SU-DHL-6 (cell line): ENCODE measurements at regions not wholly inside any gene's neighbourhood (a gene's known extent, or its start where the extent isn't known, plus 50 kb on each side); places are given as distances from the start of the nearest gene placed in this dataset.
"Not testable (repeated sequence)": the region's sequence is repeated elsewhere in the genome, so short reads cannot be mapped to it uniquely, and the experiment has no call there.

Experiments
- H2AFZ ChIP-seq: fragments of 200-600 bp; sonication (generic); 2 replicates; pipeline ENCODE4 v1.6.1; 2014; ENCODE audit warnings: low read depth, mild to moderate bottlenecking, moderate library complexity, mixed read lengths, antibody characterized with exemption, low read length; ENCODE audit not compliant: severe bottlenecking
- H3F3A ChIP-seq: fragments of 200-600 bp; shearing (Covaris generic); 2 replicates; pipeline ENCODE4 v1.6.0; 2016; ENCODE audit warnings: antibody characterized with exemption, mild to moderate bottlenecking; ENCODE audit not compliant: insufficient read depth
- H3K27ac ChIP-seq: fragments of 200-600 bp; sonication (generic); 2 replicates; pipeline ENCODE4 v1.5.1; 2016; ENCODE audit warnings: low read depth, mild to moderate bottlenecking, low read length, moderate library complexity, mixed read lengths
- H3K27me3 ChIP-seq: fragments of 200-600 bp; sonication (generic), shearing (Covaris generic); 2 replicates; pipeline ENCODE4 v1.6.0; 2014; ENCODE audit warnings: mild to moderate bottlenecking, low read length
- H3K36me3 ChIP-seq: fragments of 200-600 bp; sonication (generic); 2 replicates; pipeline ENCODE4 v1.6.1; 2014; ENCODE audit warnings: mild to moderate bottlenecking, low read length, mixed read lengths
- H3K4me2 ChIP-seq: fragments of 300-600, 200-600 bp; shearing (Covaris generic), sonication (generic); 2 replicates; pipeline ENCODE4 v1.6.0; 2014; ENCODE audit warnings: low read length, low read depth, mild to moderate bottlenecking; ENCODE audit not compliant: poor library complexity, severe bottlenecking
- H3K4me3 ChIP-seq: fragments of 200-600 bp; sonication (generic); 2 replicates; pipeline ENCODE4 v1.5.1; 2014; ENCODE audit warnings: antibody characterized with exemption, low read length, mild to moderate bottlenecking, mixed read lengths; ENCODE audit not compliant: insufficient read depth, poor library complexity, severe bottlenecking
- H3K79me2 ChIP-seq: fragments of 200-600 bp; sonication (generic); 2 replicates; pipeline ENCODE4 v1.6.1; 2014; ENCODE audit warnings: mild to moderate bottlenecking, low read length, moderate library complexity; ENCODE audit not compliant: insufficient read depth
- H3K9ac ChIP-seq: fragments of 200-600 bp; sonication (generic); 2 replicates; pipeline ENCODE4 v1.7.0; 2014; ENCODE audit warnings: mild to moderate bottlenecking, low read length
- H3K9me2 ChIP-seq: fragments of 200-600 bp; sonication (generic); replicated peaks from 2 replicates; pipeline ENCODE4 v1.6.1; 2014; ENCODE audit warnings: low read length; ENCODE audit not compliant: insufficient read depth
- H3K9me3 ChIP-seq: fragments of 200-600 bp; sonication (generic); 2 replicates; pipeline ENCODE4 v1.6.1; 2014; ENCODE audit warnings: low read length, mixed read lengths; ENCODE audit not compliant: insufficient read depth
- H4K20me1 ChIP-seq: fragments of 200-600 bp; sonication (generic); 2 replicates; pipeline ENCODE4 v1.6.1; 2014; ENCODE audit warnings: low read depth, mild to moderate bottlenecking, antibody characterized with exemption, low read length, moderate library complexity, mixed read lengths
- CTCF ChIP-seq: fragments of 200-600 bp; sonication (generic); IDR thresholded peaks from one replicate; pipeline ENCODE4 v1.5.1; 2017; ENCODE audit warnings: antibody characterized with exemption, mild to moderate bottlenecking, low read length, moderate library complexity; ENCODE audit not compliant: insufficient read depth, poor library complexity, severe bottlenecking
- EZH2phosphoT487 ChIP-seq: fragments of 200-600 bp; sonication (generic), shearing (Covaris generic); conservative IDR thresholded peaks from 2 replicates; pipeline ENCODE4 v1.6.1; 2018; ENCODE audit warnings: mild to moderate bottlenecking, antibody characterized with exemption, low read length, moderate library complexity, mixed read lengths

- Histone ChIP-seq H3K27me3 (no peaks in the 10 kb centered on the region), H3K79me2 (no peaks in the 10 kb centered on the region), H3K4me2 (no peak overlapping the region), H2AFZ (no peak overlapping the region), H3K9me3 (no peaks in the 10 kb centered on the region), H3F3A (no peaks in the 10 kb centered on the region), H3K27ac (no peak overlapping the region), H3K4me3 (no peak overlapping the region), H4K20me1 (no peaks in the 10 kb centered on the region), H3K9ac (no peak overlapping the region), H3K9me2 (no peaks in the 10 kb centered on the region), H3K36me3 (no peaks in the 10 kb centered on the region; the same call in 1 of the 2 replicates)
- no peak for TF ChIP-seq CTCF
- TF ChIP-seq EZH2phosphoT487: no peak
These were observed 284.9 kb upstream of the VWC2 start for GRCh38 chr7:49488573-49488972.

GRCh38 chr7:49497471-49497870 is 276.0 kb upstream of the VWC2 start:
- no peak overlapping the region for H2AFZ ChIP-seq
- H4K20me1 ChIP-seq: 0 out of 2 replicates have a peak, but pooled peaks cover 4% of the 10 kb centered on the region
- H3K27me3 ChIP-seq: no peaks in the 10 kb centered on the region
- no peaks in the 10 kb centered on the region for H3K9me2 ChIP-seq
- no peak overlapping the region for H3K27ac ChIP-seq
- no peaks in the 10 kb centered on the region for H3F3A ChIP-seq
- H3K9ac ChIP-seq: no peak overlapping the region
- no peaks in the 10 kb centered on the region for H3K79me2 ChIP-seq
- no peaks in the 10 kb centered on the region for H3K9me3 ChIP-seq
- no peak overlapping the region for H3K4me3 ChIP-seq
- TF ChIP-seq EZH2phosphoT487 (no peak), CTCF (no peak)
- no peak overlapping the region for H3K4me2 ChIP-seq
- no peaks in the 10 kb centered on the region; the same call in 1 of the 2 replicates for H3K36me3 ChIP-seq

GRCh38 chr7:49500741-49501140 is 272.7 kb upstream of the VWC2 start:
- H3K36me3 ChIP-seq: no peaks in the 10 kb centered on the region
- no peaks in the 10 kb centered on the region for H3K79me2 ChIP-seq
- H3K9ac ChIP-seq: no peak overlapping the region
- no peaks in the 10 kb centered on the region for H3K9me2 ChIP-seq
- H3F3A ChIP-seq: no peaks in the 10 kb centered on the region
- no peak overlapping the region for H2AFZ ChIP-seq
- H3K27ac ChIP-seq: no peak overlapping the region
- no peaks in the 10 kb centered on the region for H3K9me3 ChIP-seq
- H4K20me1 ChIP-seq: peaks cover 3% of the 10 kb centered on the region; the same call in 1 of the 2 replicates
- H3K4me2 ChIP-seq: no peak overlapping the region
- H3K27me3 ChIP-seq: no peaks in the 10 kb centered on the region
- no peak for TF ChIP-seq CTCF
- no peak for TF ChIP-seq EZH2phosphoT487
- no peak overlapping the region for H3K4me3 ChIP-seq

GRCh38 chr7:49507206-49507605 is 266.2 kb upstream of the VWC2 start:
- H3K4me2 ChIP-seq, H2AFZ ChIP-seq, H3K9me3 ChIP-seq: not testable (repeated sequence)

More at GRCh38 chr7:49507206-49507605, 266.2 kb upstream of the VWC2 start:
- not testable (repeated sequence) for H3K4me3 ChIP-seq, H3K36me3 ChIP-seq, H4K20me1 ChIP-seq, H3F3A ChIP-seq, H3K27me3 ChIP-seq, H3K9me2 ChIP-seq, H3K79me2 ChIP-seq, H3K9ac ChIP-seq, H3K27ac ChIP-seq
